ENCODE measurements at regions not wholly inside any gene's neighbourhood (a gene's known extent, or its start where the extent isn't known, plus 50 kb on each side); places are given as distances from the start of the nearest gene placed in this dataset.

DNA sequence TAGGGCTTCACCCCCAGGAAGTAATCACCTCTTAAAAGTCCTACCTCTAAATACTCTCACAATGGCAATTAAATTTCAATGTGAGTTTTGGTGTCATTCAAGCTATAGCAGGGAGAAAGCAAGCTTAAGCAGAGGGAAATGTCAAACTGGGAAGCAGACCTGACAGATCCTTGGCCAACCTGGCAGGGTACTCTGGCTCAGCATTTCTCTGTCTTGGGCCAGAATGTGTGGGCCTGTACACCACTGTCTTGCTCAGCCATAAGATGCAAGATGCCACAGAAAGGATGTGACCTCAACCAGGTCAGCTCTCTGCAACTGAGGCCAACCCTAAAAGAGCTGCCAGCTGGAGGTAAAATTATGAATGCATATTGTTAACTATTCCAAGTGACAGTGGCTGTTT is 130.6 kb upstream of the CMC1 start:
- Histone ChIP-seq H3K36me3 (no peaks in the 10 kb centered on the region), H3K27me3 (no peaks in the 10 kb centered on the region), H3K27ac (no peak overlapping the region), H3K4me1 (no peaks in the 10 kb centered on the region), H3K9me3 (no peaks in the 10 kb centered on the region), H3K4me3 (no peak overlapping the region)
- DNase-seq (no peak), ATAC-seq (no peak)
- TF ChIP-seq, protein P1, sequence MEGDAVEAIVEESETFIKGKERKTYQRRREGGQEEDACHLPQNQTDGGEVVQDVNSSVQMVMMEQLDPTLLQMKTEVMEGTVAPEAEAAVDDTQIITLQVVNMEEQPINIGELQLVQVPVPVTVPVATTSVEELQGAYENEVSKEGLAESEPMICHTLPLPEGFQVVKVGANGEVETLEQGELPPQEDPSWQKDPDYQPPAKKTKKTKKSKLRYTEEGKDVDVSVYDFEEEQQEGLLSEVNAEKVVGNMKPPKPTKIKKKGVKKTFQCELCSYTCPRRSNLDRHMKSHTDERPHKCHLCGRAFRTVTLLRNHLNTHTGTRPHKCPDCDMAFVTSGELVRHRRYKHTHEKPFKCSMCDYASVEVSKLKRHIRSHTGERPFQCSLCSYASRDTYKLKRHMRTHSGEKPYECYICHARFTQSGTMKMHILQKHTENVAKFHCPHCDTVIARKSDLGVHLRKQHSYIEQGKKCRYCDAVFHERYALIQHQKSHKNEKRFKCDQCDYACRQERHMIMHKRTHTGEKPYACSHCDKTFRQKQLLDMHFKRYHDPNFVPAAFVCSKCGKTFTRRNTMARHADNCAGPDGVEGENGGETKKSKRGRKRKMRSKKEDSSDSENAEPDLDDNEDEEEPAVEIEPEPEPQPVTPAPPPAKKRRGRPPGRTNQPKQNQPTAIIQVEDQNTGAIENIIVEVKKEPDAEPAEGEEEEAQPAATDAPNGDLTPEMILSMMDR (IDR thresholded peaks at IDR 0.05): no peak
- TF ChIP-seq POLR2A (IDR thresholded peaks at IDR 0.05): no peak
- intact Hi-C loops (cut with DNase I): no loop called here

DNA sequence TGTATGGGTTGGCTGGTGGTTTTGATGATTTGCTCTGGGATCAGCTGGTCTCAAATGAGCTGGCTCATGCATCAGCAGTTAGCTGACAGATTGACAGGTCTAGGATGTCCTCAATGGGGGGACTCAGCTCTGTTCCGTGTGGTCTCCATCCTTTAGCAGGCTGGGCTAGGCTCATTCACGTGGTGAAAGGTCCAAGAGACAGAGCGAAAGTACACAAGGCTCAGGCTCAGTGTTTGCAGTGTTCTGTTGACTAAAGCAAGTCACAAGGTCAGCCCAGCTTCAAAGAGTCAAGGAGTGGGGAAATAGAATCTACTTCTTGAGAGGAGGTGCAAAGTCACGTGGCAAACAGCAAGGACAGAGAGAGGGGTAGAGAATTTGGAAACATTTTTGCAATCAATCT is 126.5 kb upstream of the CMC1 start:
- no peak overlapping the region for H3K4me3 ChIP-seq
- H3K9me3 ChIP-seq: no peaks in the 10 kb centered on the region
- WGBS (ENCODE audit: insufficient coverage, low coverage, low lambda C conversion rate, missing lambda C conversion rate): 19% methylated on average over 4 of the region's 4 CpGs
- no peak overlapping the region for H3K27ac ChIP-seq
- no peaks in the 10 kb centered on the region for H3K4me1 ChIP-seq
- no peaks in the 10 kb centered on the region for H3K36me3 ChIP-seq
- ATAC-seq (peak in 2 of 4 donors; percentile 18 to 41), DNase-seq (no peak)
- H3K27me3 ChIP-seq: no peaks in the 10 kb centered on the region
- intact Hi-C loops (cut with DNase I): no loop called here
- no peak for TF ChIP-seq POLR2A (IDR thresholded peaks at IDR 0.05)
- TF ChIP-seq, protein P1 (IDR thresholded peaks at IDR 0.05): no peak

DNA sequence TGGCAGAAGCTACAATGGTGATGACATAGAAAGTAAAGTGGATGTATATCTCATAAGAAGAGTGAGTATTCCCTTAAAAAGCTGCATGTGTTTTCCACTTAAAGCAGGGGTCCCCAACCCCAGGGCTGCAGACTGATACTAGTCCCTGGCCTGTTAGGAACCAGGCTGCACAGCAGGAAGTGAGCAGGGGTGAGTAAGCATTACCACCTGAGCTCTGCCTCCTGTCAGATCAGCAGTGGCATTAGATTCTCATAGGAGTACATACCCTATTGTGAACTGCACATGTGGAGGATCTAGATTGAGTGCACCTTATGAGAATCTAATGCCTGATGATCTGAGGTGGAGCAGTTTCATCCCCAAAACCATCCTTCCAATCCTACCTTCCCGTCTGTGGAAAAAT is 126.1 kb upstream of the CMC1 start:
- Histone ChIP-seq H3K27me3 (no peaks in the 10 kb centered on the region), H3K4me1 (no peaks in the 10 kb centered on the region), H3K9me3 (no peaks in the 10 kb centered on the region), H3K4me3 (no peak overlapping the region), H3K27ac (no peak overlapping the region), H3K36me3 (no peaks in the 10 kb centered on the region)
- WGBS (ENCODE audit: insufficient coverage, low coverage, low lambda C conversion rate, missing lambda C conversion rate): 67% methylated on average over 1 of the region's 1 CpG
- intact Hi-C loops (cut with DNase I): no loop called here
- no peak for DNase-seq
- ATAC-seq: no peak
- TF ChIP-seq, protein P1 (IDR thresholded peaks at IDR 0.05): no peak
- TF ChIP-seq POLR2A (IDR thresholded peaks at IDR 0.05): no peak

DNA sequence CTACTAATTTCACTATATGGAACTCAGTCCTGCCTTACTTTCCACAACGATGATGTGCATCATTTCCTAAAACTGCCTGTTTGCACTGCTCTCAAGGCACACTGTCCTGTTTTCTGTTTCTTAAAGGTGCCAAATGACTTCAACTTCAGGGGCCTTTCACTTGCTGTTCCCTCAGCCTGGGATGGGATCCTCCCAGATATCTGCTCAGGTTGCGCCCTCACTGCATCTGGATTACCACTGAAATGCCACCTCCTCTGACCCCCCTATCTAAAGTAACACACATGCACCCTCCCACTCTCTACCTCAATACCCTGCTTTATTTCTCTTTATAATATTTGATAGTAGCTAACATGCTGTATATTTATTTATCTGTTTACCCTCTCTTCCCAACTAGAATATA is 123.8 kb upstream of the CMC1 start:
- WGBS (ENCODE audit: insufficient coverage, low coverage, low lambda C conversion rate, missing lambda C conversion rate): 100% methylated on average over 2 of the region's 2 CpGs
- TF ChIP-seq, protein P1 (IDR thresholded peaks at IDR 0.05): no peak
- no peak for TF ChIP-seq POLR2A (IDR thresholded peaks at IDR 0.05)
- Histone ChIP-seq H3K27ac (no peak overlapping the region), H3K36me3 (no peaks in the 10 kb centered on the region), H3K4me1 (no peaks in the 10 kb centered on the region), H3K4me3 (no peak overlapping the region), H3K9me3 (no peaks in the 10 kb centered on the region), H3K27me3 (no peaks in the 10 kb centered on the region)
- ATAC-seq: no peak
- no peak for DNase-seq
- intact Hi-C loops (cut with DNase I): no loop called here

DNA sequence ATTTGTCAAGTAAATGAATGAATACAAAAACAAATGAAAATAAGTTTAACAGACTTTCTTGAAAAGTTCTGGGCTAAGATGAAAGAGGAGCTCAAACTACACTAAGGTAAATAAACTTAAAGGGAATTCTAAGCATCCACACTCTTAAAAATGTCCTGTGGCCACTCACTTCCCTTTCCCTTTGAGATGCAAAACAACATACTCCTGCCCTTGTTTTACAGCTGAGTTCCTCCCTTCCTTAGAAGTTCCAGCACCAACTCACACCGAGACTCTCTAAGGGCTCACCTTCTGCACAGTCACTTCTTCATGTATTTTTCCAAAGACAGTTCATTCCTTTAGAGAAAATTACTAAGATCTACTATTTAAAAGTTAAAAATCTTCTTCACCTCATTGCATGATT is 123.3 kb upstream of the CMC1 start:
- Histone ChIP-seq H3K27me3 (no peaks in the 10 kb centered on the region), H3K4me3 (no peak overlapping the region), H3K4me1 (no peaks in the 10 kb centered on the region), H3K27ac (no peak overlapping the region), H3K9me3 (no peaks in the 10 kb centered on the region), H3K36me3 (no peaks in the 10 kb centered on the region)
- no peak for DNase-seq
- whole genome bisulfite sequencing (ENCODE audit: insufficient coverage, low coverage, low lambda C conversion rate, missing lambda C conversion rate): 44% methylated on average over 1 of the region's 1 CpG
- no peak for ATAC-seq
- intact Hi-C loops (cut with DNase I): no loop called here
- no peak for TF ChIP-seq POLR2A (IDR thresholded peaks at IDR 0.05)
